K562 (cell line): ENCODE measurements at regions not wholly inside any gene's neighbourhood (a gene's known extent, or its start where the extent isn't known, plus 50 kb on each side); places are given as distances from the start of the nearest gene placed in this dataset.

ENCODE experiments used
- ARID4B ChIP-seq: sonication (generic); formaldehyde crosslinking; IDR thresholded peaks from 2 replicates; pipeline ENCODE4 v1.8.0; 2022; ENCODE audit warnings: mild to moderate bottlenecking, missing genetic modification reagents
- ATF3 ChIP-seq, 2 experiments: fragments of 450-650 bp in 1 of 2; sonication (generic) in 1 of 2; formaldehyde crosslinking in 1 of 2; IDR thresholded peaks in 1 of 2; conservative IDR thresholded peaks in 1 of 2; 2 replicates each; pipeline versions ENCODE4 v1.6.1 to v1.8.1; 2016 to 2023; ENCODE audit warnings: mild to moderate bottlenecking in 2 of 2, moderate library complexity in 2 of 2, inconsistent platforms in 1 of 2, missing genetic modification reagents in 1 of 2
- CTCF ChIP-seq, 3 experiments: IDR thresholded peaks in 2 of 3; conservative IDR thresholded peaks in 1 of 3; 2 replicates each; pipeline ENCODE4 v1.5.1; 2011 to 2012; ENCODE audit warnings: low read length in 3 of 3, mild to moderate bottlenecking in 3 of 3, control low read depth in 2 of 3, improper control_type of control experiment in 1 of 3, inconsistent platforms in 1 of 3, low read depth in 1 of 3, mixed read lengths in 1 of 3, moderate library complexity in 1 of 3; ENCODE audit not compliant: insufficient read depth in 2 of 3
- DMBX1 ChIP-seq: fragments of 250-450 bp; sonication (Bioruptor Pico); IDR thresholded peaks from 2 replicates; pipeline ENCODE4 v1.8.0; 2022; ENCODE audit warnings: inconsistent platforms, mild to moderate bottlenecking, moderate library complexity, borderline replicate concordance
- GTF2B ChIP-seq: IDR thresholded peaks from 2 replicates; pipeline ENCODE4 v1.6.1; 2011; ENCODE audit not compliant: insufficient read length; ENCODE audit errors: extremely low read depth
- MEIS2 ChIP-seq: fragments of 450-650 bp; IDR thresholded peaks from 2 replicates; pipeline ENCODE4 v1.6.1; 2014; ENCODE audit warnings: mild to moderate bottlenecking; ENCODE audit not compliant: partially characterized antibody
- MTA1 ChIP-seq: fragments of 450-650 bp; IDR thresholded peaks from 2 replicates; pipeline ENCODE4 v1.6.1; 2017; ENCODE audit warnings: borderline replicate concordance
- PKNOX1 ChIP-seq: fragments of 450-650 bp; IDR thresholded peaks from 2 replicates; pipeline ENCODE4 v1.6.1; 2016
- SRSF1 ChIP-seq: fragments of 200-400 bp; formaldehyde crosslinking; IDR thresholded peaks from 2 replicates; pipeline ENCODE4 v1.6.1; 2017; ENCODE audit warnings: mild to moderate bottlenecking, low read depth, low read length, moderate library complexity
- TAF15 ChIP-seq: fragments of 200-400 bp; formaldehyde crosslinking; IDR thresholded peaks from 2 replicates; pipeline ENCODE4 v1.6.1; 2017; ENCODE audit warnings: mild to moderate bottlenecking, low read depth, low read length, moderate library complexity
- USF1 ChIP-seq: sonication (generic); formaldehyde crosslinking; IDR thresholded peaks from 2 replicates; pipeline ENCODE4 v1.9.0; 2022; ENCODE audit warnings: mild to moderate bottlenecking, missing genetic modification reagents
- ZNF274 ChIP-seq: IDR thresholded peaks from 2 replicates; pipeline ENCODE4 v1.6.1; 2011; ENCODE audit warnings: low read depth, mild to moderate bottlenecking, low read length, moderate library complexity, borderline replicate concordance
- ZZZ3 ChIP-seq: fragments of 450-650 bp; IDR thresholded peaks from 2 replicates; pipeline ENCODE4 v1.6.1; 2016; ENCODE audit warnings: antibody characterized with exemption, mild to moderate bottlenecking, moderate library complexity

GRCh38 chr2:120810639-120811038 is 75.0 kb downstream of the GLI2 start:
- no peak for TF ChIP-seq PKNOX1
- no peak for TF ChIP-seq ZNF274
- TF ChIP-seq MEIS2 = no peak
- TF ChIP-seq USF1 (CRISPR knock-in tag) = no peak
- TF ChIP-seq CTCF (IDR thresholded peaks at IDR 0.05 in 2 of 3, conservative IDR thresholded peaks at IDR 0.05 in 1 of 3; ENCODE audit: insufficient read depth in 2 of 3, low read depth in 1 of 3, low read length in 3 of 3) = no peak
- TF ChIP-seq ARID4B = no peak
- no peak for TF ChIP-seq GTF2B
- TF ChIP-seq DMBX1 (CRISPR knock-in tag) = no peak
- no peak for TF ChIP-seq SRSF1
- TF ChIP-seq MTA1 = no peak
- no peak for TF ChIP-seq ATF3 (IDR thresholded peaks at IDR 0.05)
- no peak for TF ChIP-seq ATF3 (CRISPR knock-in tag; conservative IDR thresholded peaks at IDR 0.05)
- no peak for TF ChIP-seq TAF15
- no peak for TF ChIP-seq ZZZ3
